ENCODE measurements at regions not wholly inside any gene's neighbourhood (a gene's known extent, or its start where the extent isn't known, plus 50 kb on each side); places are given as distances from the start of the nearest gene placed in this dataset.

DNA sequence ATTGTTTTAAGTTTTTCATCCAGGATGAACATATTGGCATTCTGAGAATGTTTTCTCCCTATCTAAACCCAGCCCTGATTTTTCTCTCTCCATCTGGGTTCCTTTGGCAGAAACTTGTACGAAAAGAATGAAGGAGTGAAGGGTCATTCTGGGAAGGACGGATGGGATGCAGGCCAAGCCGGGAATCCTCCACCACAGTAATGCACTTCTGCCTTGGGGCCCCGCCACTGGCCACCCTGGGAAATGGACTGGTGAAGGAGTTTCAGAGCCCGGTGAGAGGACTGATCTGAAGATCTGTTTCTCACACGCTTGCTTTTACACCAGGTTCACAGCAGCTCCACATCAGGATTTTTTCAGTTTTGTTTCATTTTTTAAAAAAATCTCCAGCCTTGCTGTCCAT lies 554.8 kb downstream of the BNC2 start:
- Histone ChIP-seq H3K4me3 (ENCODE audit: insufficient read depth, low read depth, low read length) (no peak overlapping the region), H3K27me3 (ENCODE audit: control insufficient read depth, insufficient read depth, low read length) (no peaks in the 10 kb centered on the region), H3K36me3 (replicated peaks; ENCODE audit: control insufficient read depth, insufficient read depth, low read length) (no peaks in the 10 kb centered on the region)
- peak; percentile 28 for DNase-seq

DNA sequence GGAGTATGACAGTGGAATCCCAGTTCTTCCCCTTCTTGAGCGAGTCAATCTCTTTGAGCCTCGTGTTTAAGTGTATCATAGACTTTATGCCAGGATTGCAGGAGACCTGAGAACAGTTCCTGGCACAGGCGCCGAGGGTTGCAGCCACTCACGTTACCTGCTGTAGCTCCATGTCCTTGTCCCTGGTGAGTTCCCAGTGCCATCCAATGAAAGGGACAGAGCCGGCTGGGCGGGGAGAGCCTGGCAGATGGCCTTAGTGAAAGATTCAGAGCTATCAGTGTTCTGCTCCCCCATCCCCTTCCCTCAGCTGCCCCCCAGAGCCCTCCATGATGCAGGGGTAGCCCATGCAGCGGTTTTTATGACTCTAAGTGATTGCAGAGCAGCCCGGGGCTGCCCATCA lies 554.0 kb downstream of the BNC2 start:
- Histone ChIP-seq H3K4me3 (ENCODE audit: insufficient read depth, low read depth, low read length) (no peak overlapping the region), H3K36me3 (replicated peaks; ENCODE audit: control insufficient read depth, insufficient read depth, low read length) (no peaks in the 10 kb centered on the region), H3K27me3 (ENCODE audit: control insufficient read depth, insufficient read depth, low read length) (no peaks in the 10 kb centered on the region)
- DNase-seq, result no peak

DNA sequence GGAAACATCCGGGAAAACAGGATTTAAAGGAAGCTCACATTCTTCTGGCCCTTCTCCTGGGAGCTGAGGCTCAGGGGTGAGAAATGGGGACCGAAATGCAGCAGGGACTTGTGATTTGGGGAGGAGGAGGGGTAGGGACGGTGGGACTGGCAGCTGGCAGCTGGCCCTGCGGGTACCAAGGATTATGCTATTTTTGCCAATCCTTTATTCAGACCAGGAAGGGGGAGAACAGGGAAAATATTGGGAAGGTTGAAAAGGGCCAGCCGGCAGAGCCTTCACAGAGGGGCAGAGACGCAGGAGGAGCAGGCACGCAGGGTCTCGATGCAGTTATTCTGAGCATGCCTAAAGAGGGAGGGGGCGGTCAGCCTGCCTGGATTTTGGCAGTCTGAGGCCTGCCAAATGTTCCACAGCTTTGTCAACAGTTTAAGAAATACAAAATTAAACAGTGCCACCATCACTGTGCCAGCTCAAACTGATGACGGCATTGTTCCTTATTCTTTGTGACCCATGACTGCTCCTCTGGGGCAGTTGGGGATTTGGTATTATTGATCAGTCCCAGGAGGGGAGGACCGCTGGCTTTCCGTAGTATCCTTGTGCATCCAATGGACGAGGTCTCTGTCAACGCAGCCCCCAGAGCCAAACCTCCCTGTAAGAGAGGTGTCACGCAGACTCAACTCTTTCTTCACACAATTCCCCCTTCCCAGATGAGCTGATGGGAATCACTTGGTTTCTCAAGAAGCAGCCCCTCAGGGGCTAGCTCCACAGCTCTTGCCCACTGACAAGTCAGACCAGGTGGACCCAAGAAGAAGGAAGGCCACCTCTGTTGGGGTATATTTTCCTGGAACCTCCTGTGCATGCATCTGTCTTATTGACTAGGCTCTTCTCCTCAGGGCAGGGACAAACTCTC lies 553.3 kb downstream of the BNC2 start:
- Histone ChIP-seq H3K27me3 (ENCODE audit: control insufficient read depth, insufficient read depth, low read length) (no peaks in the 10 kb centered on the region), H3K4me3 (ENCODE audit: insufficient read depth, low read depth, low read length) (no peak overlapping the region), H3K36me3 (replicated peaks; ENCODE audit: control insufficient read depth, insufficient read depth, low read length) (no peaks in the 10 kb centered on the region)
- DNase-seq, result no peak

DNA sequence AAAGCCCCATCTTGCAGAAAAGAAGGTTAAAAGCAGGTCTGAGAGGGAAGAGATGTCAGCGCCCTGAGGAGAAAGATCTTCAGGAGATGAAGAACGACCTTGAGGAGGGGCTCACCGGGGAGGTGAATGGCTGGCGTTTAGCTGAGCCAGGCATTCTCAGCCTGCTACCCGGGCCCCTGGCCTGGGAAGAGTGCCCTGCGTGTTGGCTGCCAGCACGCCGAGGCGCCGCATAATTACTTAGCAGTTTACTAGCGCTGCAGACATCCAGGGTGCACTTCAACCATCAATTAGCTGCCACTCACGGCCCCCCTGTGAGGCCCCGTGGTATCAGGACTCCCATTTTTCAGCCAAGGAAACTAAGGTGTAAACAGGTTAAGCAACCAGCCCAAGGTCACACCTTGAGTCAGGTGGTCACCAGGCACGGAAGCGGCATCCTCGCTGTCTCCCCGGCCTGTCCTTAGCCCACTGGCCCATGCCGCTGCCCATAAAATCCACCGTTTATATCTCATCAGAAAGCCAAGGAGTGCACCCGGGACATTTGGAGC lies 551.9 kb downstream of the BNC2 start:
- H3K27me3 ChIP-seq (ENCODE audit: control insufficient read depth, insufficient read depth, low read length), result no peaks in the 10 kb centered on the region
- H3K36me3 ChIP-seq (replicated peaks; ENCODE audit: control insufficient read depth, insufficient read depth, low read length), result no peaks in the 10 kb centered on the region
- H3K4me3 ChIP-seq (ENCODE audit: insufficient read depth, low read depth, low read length), result no peak overlapping the region
- peak; percentile 32 for DNase-seq

DNA sequence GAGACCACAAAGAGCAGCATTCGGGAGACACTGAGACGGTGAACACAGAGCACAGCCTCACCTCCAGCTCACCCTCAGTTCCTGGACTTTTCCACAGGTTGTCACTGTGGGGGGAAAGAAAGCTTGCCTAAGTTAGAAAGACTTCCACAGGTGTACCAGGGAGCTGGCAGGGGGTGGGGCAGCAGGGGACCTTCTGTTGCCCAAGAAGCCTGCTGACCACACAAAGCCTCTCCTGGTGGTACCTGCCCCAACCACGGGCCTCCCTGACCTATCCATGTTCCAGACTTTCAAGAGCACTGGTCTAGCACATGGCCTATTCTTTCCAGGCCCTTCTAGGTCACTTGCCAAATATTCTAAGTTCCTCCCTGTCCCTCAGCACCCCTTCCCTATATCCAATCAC lies 550.8 kb downstream of the BNC2 start:
- no peak for DNase-seq
- no peaks in the 10 kb centered on the region for H3K36me3 ChIP-seq (replicated peaks; ENCODE audit: control insufficient read depth, insufficient read depth, low read length)
- H3K27me3 ChIP-seq (ENCODE audit: control insufficient read depth, insufficient read depth, low read length), result no peaks in the 10 kb centered on the region
- no peak overlapping the region for H3K4me3 ChIP-seq (ENCODE audit: insufficient read depth, low read depth, low read length)

DNA sequence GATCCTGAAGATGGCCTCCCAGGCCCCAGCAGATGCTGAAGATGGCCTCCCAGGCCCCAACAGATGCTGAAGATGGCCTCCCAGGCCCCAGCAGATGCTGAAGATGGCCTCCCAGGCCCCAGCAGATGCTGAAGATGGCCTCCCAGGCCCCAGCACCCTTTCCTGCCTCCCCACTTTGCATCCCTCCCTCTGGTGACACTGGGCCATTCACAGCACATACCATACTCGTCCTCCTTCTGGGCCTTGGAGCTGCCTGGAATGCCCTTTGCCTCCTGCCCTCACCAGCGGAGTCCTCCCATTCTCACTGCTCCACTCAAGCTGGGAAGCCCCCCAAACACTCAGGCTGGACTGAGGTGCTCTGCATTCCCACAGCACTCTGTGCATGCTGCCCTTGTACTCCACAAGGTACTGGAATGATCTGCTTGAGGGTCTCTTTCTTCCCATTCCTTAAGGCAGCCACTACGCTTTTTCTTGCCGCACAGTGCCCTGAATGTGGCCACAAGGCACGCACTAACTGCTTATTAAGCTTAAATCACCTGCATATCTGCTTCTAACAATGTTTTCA lies 550.0 kb downstream of the BNC2 start:
- Histone ChIP-seq H3K36me3 (replicated peaks; ENCODE audit: control insufficient read depth, insufficient read depth, low read length) (no peaks in the 10 kb centered on the region), H3K4me3 (ENCODE audit: insufficient read depth, low read depth, low read length) (no peak overlapping the region), H3K27me3 (ENCODE audit: control insufficient read depth, insufficient read depth, low read length) (no peaks in the 10 kb centered on the region)
- DNase-seq, result no peak

DNA sequence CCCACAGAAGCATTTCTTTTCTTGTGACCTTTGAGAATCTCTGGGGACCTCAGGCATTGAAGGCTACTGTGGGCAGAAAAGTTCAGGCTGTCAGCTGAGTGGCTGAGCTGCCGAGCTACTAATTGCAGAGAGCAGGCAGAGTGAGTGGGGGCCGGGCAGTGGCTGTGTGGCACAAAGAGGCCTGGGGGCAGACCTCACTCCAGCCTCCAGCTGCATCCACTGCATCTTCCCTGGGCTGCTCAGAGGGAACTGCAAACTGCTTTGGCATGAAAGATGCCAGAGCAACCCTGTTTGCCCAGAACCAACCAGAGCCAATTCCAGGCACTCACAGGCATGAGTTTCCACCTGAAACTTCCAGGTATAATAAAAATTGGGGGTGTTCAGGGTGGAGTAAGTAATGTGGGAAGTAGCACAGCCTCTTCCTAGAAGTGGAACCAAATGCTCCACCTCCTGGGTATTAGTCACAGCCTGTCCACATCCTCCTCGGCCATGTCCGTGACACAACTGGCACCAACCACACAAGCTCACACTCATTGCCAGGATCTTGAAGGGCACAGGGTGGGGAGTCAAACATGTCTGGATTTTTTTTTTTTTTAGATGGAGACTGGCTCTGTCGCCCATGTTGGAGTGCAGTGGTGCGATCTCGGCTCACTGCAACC lies 548.9 kb downstream of the BNC2 start:
- Histone ChIP-seq H3K27me3 (ENCODE audit: control insufficient read depth, insufficient read depth, low read length) (no peaks in the 10 kb centered on the region), H3K4me3 (ENCODE audit: insufficient read depth, low read depth, low read length) (no peak overlapping the region), H3K36me3 (replicated peaks; ENCODE audit: control insufficient read depth, insufficient read depth, low read length) (no peaks in the 10 kb centered on the region)
- no peak for DNase-seq

DNA sequence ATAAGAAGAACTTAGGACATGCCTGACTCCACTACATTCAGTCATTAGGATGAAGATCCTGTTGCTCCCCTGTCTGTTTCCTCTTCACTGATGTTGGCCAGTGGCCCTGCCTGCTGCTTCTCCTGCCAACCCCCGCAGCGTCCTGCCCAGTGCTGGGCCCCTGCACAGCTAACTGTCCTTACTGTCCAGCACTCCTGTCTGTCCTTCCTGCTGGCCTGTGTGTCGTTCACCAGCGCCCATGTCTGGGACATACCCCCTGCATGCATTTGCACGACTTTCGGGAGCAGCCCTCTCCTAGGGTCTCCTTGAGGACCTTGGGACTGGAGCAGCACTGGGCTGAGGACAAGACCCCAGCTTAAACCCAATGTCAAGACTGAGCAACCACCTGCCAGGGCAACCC lies 547.6 kb downstream of the BNC2 start:
- Histone ChIP-seq H3K4me3 (ENCODE audit: insufficient read depth, low read depth, low read length) (no peak overlapping the region), H3K27me3 (ENCODE audit: control insufficient read depth, insufficient read depth, low read length) (no peaks in the 10 kb centered on the region), H3K36me3 (replicated peaks; ENCODE audit: control insufficient read depth, insufficient read depth, low read length) (no peaks in the 10 kb centered on the region)
- no peak for DNase-seq

DNA sequence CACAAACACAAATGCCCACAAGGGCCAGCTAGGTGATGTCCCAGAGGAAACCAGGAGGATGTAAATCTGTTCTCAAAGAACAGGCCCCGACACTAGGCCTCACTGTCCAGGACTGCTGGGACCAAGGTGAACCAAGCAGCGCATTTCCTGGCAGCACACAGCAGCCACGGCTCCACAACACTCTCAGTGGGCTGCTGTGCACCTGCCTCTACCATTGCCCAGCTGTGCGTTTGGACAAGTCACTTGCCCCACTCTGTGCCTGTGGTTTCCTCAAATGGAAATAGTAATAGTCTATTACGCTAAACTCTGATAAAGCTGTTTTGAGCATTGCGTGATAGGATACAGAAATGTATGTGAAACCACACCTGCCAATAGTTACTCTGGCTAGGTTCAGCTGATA lies 544.5 kb downstream of the BNC2 start:
- no peak for DNase-seq
- H3K4me3 ChIP-seq (ENCODE audit: insufficient read depth, low read depth, low read length), result no peak overlapping the region
- no peaks in the 10 kb centered on the region for H3K36me3 ChIP-seq (replicated peaks; ENCODE audit: control insufficient read depth, insufficient read depth, low read length)
- H3K27me3 ChIP-seq (ENCODE audit: control insufficient read depth, insufficient read depth, low read length), result no peaks in the 10 kb centered on the region

DNA sequence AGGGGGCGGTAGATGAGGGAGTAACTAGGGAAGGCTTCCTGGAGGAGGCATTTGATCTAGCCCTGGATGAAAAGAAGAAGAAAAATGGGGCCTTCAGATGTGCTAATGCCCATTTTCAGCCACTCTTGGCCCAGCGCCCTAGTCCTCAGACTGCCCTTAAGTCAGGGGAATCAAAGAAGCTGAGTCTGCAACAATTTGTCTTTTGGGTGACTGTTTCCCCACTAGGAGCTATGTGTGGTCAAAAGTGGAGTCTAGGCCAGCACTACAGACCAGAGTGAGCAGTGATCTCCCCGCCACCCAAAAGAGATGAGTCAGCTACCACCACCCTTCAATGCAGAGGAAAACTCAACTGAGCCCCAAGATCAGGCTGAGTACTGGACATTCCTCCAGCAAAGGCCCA lies 542.1 kb downstream of the BNC2 start:
- Histone ChIP-seq H3K36me3 (replicated peaks; ENCODE audit: control insufficient read depth, insufficient read depth, low read length) (no peaks in the 10 kb centered on the region), H3K27me3 (ENCODE audit: control insufficient read depth, insufficient read depth, low read length) (no peaks in the 10 kb centered on the region), H3K4me3 (ENCODE audit: insufficient read depth, low read depth, low read length) (no peak overlapping the region)
- no peak for DNase-seq

DNA sequence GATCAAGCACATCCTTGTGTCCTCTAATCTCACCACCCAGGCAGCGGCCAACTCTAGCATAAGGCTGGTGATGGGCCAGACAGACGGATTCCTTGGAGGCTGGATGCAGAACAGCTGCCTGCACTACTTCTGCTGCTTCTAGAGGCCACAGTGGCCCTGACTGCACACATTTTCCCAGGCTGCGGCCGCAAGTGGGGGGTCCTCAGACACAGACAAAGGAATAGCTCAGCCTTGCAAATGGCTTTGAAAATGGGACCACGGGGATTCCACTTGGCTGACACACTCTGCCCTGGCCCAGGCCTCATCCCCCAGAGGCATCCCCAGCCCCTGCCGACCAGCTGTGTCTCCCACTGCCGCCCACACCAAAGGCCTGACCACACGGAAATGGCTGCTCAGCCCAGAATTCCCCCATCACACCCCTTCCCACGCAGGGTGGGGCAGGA lies 540.8 kb downstream of the BNC2 start:
- Histone ChIP-seq H3K36me3 (replicated peaks; ENCODE audit: control insufficient read depth, insufficient read depth, low read length) (no peaks in the 10 kb centered on the region), H3K4me3 (ENCODE audit: insufficient read depth, low read depth, low read length) (no peak overlapping the region), H3K27me3 (ENCODE audit: control insufficient read depth, insufficient read depth, low read length) (no peaks in the 10 kb centered on the region)
- no peak for DNase-seq

DNA sequence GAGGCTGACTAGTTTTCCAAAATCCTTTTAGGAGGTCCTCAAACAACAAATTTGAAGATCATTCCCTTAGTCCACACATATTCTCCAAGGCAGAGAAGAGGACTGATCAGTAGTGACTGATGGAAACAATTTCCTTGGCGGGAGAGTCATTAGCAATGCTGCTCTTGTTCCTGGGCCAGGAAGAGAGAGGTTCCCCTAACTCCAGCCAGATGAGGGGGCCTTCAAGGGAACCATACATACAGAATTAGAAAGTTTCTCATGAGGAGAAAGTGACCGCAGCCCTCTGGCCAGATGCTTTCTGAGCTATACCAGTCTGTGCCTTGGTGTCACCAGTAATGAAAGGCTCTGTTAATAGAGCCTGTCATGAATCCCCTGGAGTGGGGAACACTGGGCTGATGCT lies 539.4 kb downstream of the BNC2 start:
- H3K27me3 ChIP-seq (ENCODE audit: control insufficient read depth, insufficient read depth, low read length), result no peaks in the 10 kb centered on the region
- DNase-seq, result no peak
- H3K36me3 ChIP-seq (replicated peaks; ENCODE audit: control insufficient read depth, insufficient read depth, low read length), result no peaks in the 10 kb centered on the region
- no peak overlapping the region for H3K4me3 ChIP-seq (ENCODE audit: insufficient read depth, low read depth, low read length)

DNA sequence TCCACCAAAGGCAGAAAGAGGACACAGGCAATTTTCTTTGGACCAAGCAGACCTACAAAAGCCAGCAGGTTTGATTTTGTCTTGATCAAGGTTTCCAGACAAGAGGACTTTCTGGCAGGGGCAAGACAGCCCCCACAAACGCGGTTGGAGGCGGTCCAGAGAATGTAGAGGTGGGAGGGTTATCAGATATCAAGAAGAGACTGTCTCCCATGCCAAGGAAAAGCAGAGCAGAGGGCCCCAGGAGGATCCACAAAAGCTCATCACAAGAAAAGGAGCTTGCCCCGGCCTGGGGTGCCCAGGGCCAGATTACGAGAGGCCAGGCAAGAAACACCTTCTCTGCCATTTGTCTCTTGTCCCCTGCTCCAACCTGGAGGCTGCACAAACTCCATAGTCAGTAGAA lies 538.9 kb downstream of the BNC2 start:
- Histone ChIP-seq H3K27me3 (ENCODE audit: control insufficient read depth, insufficient read depth, low read length) (no peaks in the 10 kb centered on the region), H3K36me3 (replicated peaks; ENCODE audit: control insufficient read depth, insufficient read depth, low read length) (no peaks in the 10 kb centered on the region), H3K4me3 (ENCODE audit: insufficient read depth, low read depth, low read length) (no peak overlapping the region)
- DNase-seq, result no peak

DNA sequence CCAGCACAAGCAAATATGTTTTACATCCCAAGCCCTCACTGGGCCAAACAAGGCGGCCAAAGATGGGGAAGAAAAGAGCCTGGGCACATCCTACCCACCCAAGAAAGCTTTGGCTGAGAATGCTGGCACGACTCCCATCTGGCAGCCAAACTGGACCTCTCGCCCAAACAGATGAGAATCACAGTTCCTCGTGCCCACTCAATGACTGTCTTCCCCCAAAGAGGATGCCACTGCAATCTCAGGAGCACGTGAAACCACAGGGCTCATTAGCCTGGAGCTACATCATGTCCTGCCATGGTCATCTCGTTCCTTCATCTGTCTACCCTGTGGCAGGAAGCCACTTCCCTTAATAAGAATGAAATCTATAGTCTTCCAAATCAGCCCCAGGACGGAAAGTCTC lies 536.8 kb downstream of the BNC2 start:
- Histone ChIP-seq H3K36me3 (replicated peaks; ENCODE audit: control insufficient read depth, insufficient read depth, low read length) (no peaks in the 10 kb centered on the region), H3K4me3 (ENCODE audit: insufficient read depth, low read depth, low read length) (no peak overlapping the region), H3K27me3 (ENCODE audit: control insufficient read depth, insufficient read depth, low read length) (no peaks in the 10 kb centered on the region)
- DNase-seq, result no peak
